CD14-positive monocyte (primary cell): ENCODE measurements at regions not wholly inside any gene's neighbourhood (a gene's known extent, or its start where the extent isn't known, plus 50 kb on each side); places are given as distances from the start of the nearest gene placed in this dataset. TPM values are rescaled to one million over a fixed set of nuclear protein-coding genes. Genes with fewer than 3 reads are reported as not detected.

Experiments used
- DNase-seq, 3 donors: peaks; one replicate each; pipeline ENCODE4 v3.0.0-alpha.2; 2011 to 2022
- H2AFZ ChIP-seq: 2 replicates; pipeline ENCODE4 v1.6.0; 2012; ENCODE audit warnings: mild to moderate bottlenecking, low read depth, low read length, inconsistent platforms; ENCODE audit not compliant: insufficient read depth, poor library complexity, severe bottlenecking
- H3K27ac ChIP-seq, 2 donors: 1 replicate in 1 of 2; 2 replicates in 1 of 2; pipeline ENCODE4 v1.5.1; 2012 to 2013; ENCODE audit warnings: low read length in 2 of 2, control low read depth in 1 of 2, inconsistent platforms in 1 of 2, low read depth in 1 of 2, mild to moderate bottlenecking in 1 of 2
- H3K27me3 ChIP-seq, 2 donors: one replicate each; pipeline versions ENCODE4 v1.6.0 to v1.6.1; 2011 to 2013; ENCODE audit warnings: low read length in 2 of 2; ENCODE audit not compliant: control insufficient read depth in 2 of 2, insufficient read depth in 2 of 2
- H3K36me3 ChIP-seq, 2 donors: replicated peaks in 1 of 2; 1 replicate in 1 of 2; 2 replicates in 1 of 2; pipeline versions ENCODE4 v1.5.1 to v1.6.1; 2012 to 2013; ENCODE audit warnings: low read length in 2 of 2, control low read depth in 1 of 2, inconsistent platforms in 1 of 2, mild to moderate bottlenecking in 1 of 2; ENCODE audit not compliant: insufficient read depth in 2 of 2, control insufficient read depth in 1 of 2
- H3K4me1 ChIP-seq, 2 donors: 1 replicate in 1 of 2; 2 replicates in 1 of 2; pipeline versions ENCODE4 v1.5.1 to v1.6.1; 2012 to 2013; ENCODE audit warnings: low read length in 2 of 2, control low read depth in 1 of 2, inconsistent platforms in 1 of 2, mild to moderate bottlenecking in 1 of 2, moderate library complexity in 1 of 2; ENCODE audit not compliant: insufficient read depth in 2 of 2, control insufficient read depth in 1 of 2
- H3K4me2 ChIP-seq: replicated peaks from 2 replicates; pipeline ENCODE3; 2012; ENCODE audit warnings: low read length, moderate library complexity, mild to moderate bottlenecking; ENCODE audit not compliant: poor library complexity, severe bottlenecking; ENCODE audit errors: extremely low read depth
- H3K4me3 ChIP-seq, 3 experiments: fragments of 200-600 bp in 1 of 3; sonication (generic) in 1 of 3; replicated peaks in 1 of 3; 1 replicate in 2 of 3; 2 replicates in 1 of 3; pipeline ENCODE4 v1.5.1; 2011 to 2013; ENCODE audit warnings: low read length in 3 of 3, mild to moderate bottlenecking in 3 of 3, control low read depth in 2 of 3, low read depth in 2 of 3, inconsistent platforms in 1 of 3, moderate library complexity in 1 of 3
- H3K79me2 ChIP-seq: 2 replicates; pipeline ENCODE4 v1.6.0; 2012; ENCODE audit warnings: mild to moderate bottlenecking, control low read depth, inconsistent platforms, low read length, moderate library complexity; ENCODE audit not compliant: insufficient read depth
- H3K9ac ChIP-seq: 2 replicates; pipeline ENCODE4 v1.6.0; 2017; ENCODE audit warnings: low read length, mild to moderate bottlenecking; ENCODE audit not compliant: insufficient read depth, poor library complexity, severe bottlenecking
- H3K9me3 ChIP-seq, 2 donors: replicated peaks in 1 of 2; 1 replicate in 1 of 2; 2 replicates in 1 of 2; pipeline versions ENCODE4 v1.5.1 to v1.6.1; 2012 to 2013; ENCODE audit warnings: low read length in 2 of 2, control low read depth in 1 of 2; ENCODE audit not compliant: control insufficient read depth in 1 of 2, insufficient read depth in 1 of 2
- H4K20me1 ChIP-seq: 2 replicates; pipeline ENCODE4 v1.6.0; 2012; ENCODE audit warnings: mild to moderate bottlenecking, low read length, control low read depth, moderate library complexity; ENCODE audit not compliant: insufficient read depth
- H3K27ac Mint-ChIP-seq, 7 donors: one replicate each; pipeline ENCODE4 v1.8.0; 2020; ENCODE audit warnings: mild to moderate bottlenecking in 7 of 7, mixed read lengths in 7 of 7, moderate library complexity in 6 of 7, inconsistent platforms in 2 of 7
- H3K27me3 Mint-ChIP-seq, 3 donors: one replicate each; pipeline ENCODE4 v1.8.0; 2021 to 2022; ENCODE audit warnings: low read depth in 3 of 3, mild to moderate bottlenecking in 3 of 3, mixed read lengths in 3 of 3, moderate library complexity in 3 of 3, inconsistent platforms in 1 of 3
- H3K36me3 Mint-ChIP-seq, 2 donors: one replicate each; pipeline ENCODE4 v1.8.0; 2020; ENCODE audit warnings: mixed read lengths in 2 of 2, inconsistent platforms in 1 of 2, mild to moderate bottlenecking in 1 of 2
- H3K4me1 Mint-ChIP-seq: one replicate; pipeline ENCODE4 v1.8.0; 2020; ENCODE audit warnings: mild to moderate bottlenecking, mixed read lengths
- H3K4me3 Mint-ChIP-seq, 2 donors: one replicate each; pipeline ENCODE4 v1.8.0; 2020; ENCODE audit warnings: mild to moderate bottlenecking in 2 of 2, mixed read lengths in 2 of 2, moderate library complexity in 1 of 2
- H3K9me3 Mint-ChIP-seq, 7 donors: one replicate each; pipeline ENCODE4 v1.8.0; 2020 to 2022; ENCODE audit warnings: mixed read lengths in 7 of 7, mild to moderate bottlenecking in 6 of 7, moderate library complexity in 6 of 7, inconsistent platforms in 2 of 7
- CTCF ChIP-seq: fragments of 200-600 bp; IDR thresholded peaks from one replicate; pipeline ENCODE4 v1.8.0; 2022; ENCODE audit warnings: antibody characterized with exemption, mild to moderate bottlenecking
- WGBS: methylation state at CpG from one replicate; pipeline ENCODE4 v1.1.5; 2013; ENCODE audit warnings: missing lambda C conversion rate; ENCODE audit not compliant: insufficient coverage; 5-methylcytosine and 5-hydroxymethylcytosine counted together
- intact Hi-C, 2 donors: fragments of 100-400 bp; cut with micrococcal nuclease; formaldehyde crosslinking; loops; one replicate each; pipeline versions ENCODE4 v1.15.0 to v1.15.1; 2023
- small RNA-seq: library from RNA; depleted of rRNA; stranded (forward); fragments of <200 nt; gene quantifications from one replicate; pipeline ENCODE3, GENCODE V24; 2012; ENCODE audit warnings: low read depth; ENCODE audit not compliant: insufficient read length

GRCh38 chr1:218224101-218224500 lies 61.0 kb upstream of the RRP15 start:
- Histone ChIP-seq H3K36me3 (no peaks in the 10 kb centered on the region), H3K27ac (no peak overlapping the region), H2AFZ (no peak overlapping the region), H3K9me3 (no peaks in the 10 kb centered on the region), H3K4me3 (no peak overlapping the region), H3K27me3 (no peaks in the 10 kb centered on the region), H3K4me1 (no peaks in the 10 kb centered on the region), H3K4me2 (no peak overlapping the region), H4K20me1 (no peaks in the 10 kb centered on the region), H3K9ac (no peak overlapping the region), H3K79me2 (no peaks in the 10 kb centered on the region)
- Mint-ChIP-seq H3K27me3 (peaks cover 0 to 1% (median 0%) of the 10 kb centered on the region in 3 donors), H3K36me3 (no peaks in the 10 kb centered on the region), H3K4me1 (no peaks in the 10 kb centered on the region), H3K27ac (no peak overlapping the region), H3K4me3 (no peak overlapping the region), H3K9me3 (peaks cover 0 to 2% (median 0%) of the 10 kb centered on the region in 7 donors)
- WGBS, result 60% methylated on average over 1 of the region's 1 CpG
- TF ChIP-seq CTCF, result no peak
- intact Hi-C loops, result no loop called here
- no peak for DNase-seq

GRCh38 chr1:218226005-218226404 lies 59.1 kb upstream of the RRP15 start:
- Mint-ChIP-seq H3K9me3 (peaks cover 0 to 2% (median 0%) of the 10 kb centered on the region in 7 donors), H3K27me3 (peaks cover 0 to 3% (median 0%) of the 10 kb centered on the region in 3 donors), H3K27ac (no peak overlapping the region), H3K4me1 (no peaks in the 10 kb centered on the region), H3K4me3 (no peak overlapping the region), H3K36me3 (no peaks in the 10 kb centered on the region)
- no peak for DNase-seq
- 80% methylated on average over 1 of the region's 5 CpGs for WGBS
- TF ChIP-seq CTCF, result no peak
- Histone ChIP-seq H3K27ac (no peak overlapping the region), H3K9me3 (no peaks in the 10 kb centered on the region), H3K4me2 (no peak overlapping the region), H3K27me3 (no peaks in the 10 kb centered on the region), H3K4me3 (no peak overlapping the region), H3K79me2 (no peaks in the 10 kb centered on the region), H3K9ac (no peak overlapping the region), H3K36me3 (no peaks in the 10 kb centered on the region), H4K20me1 (no peaks in the 10 kb centered on the region), H2AFZ (no peak overlapping the region), H3K4me1 (no peaks in the 10 kb centered on the region)
- intact Hi-C loops, result no loop called here

Small RNAs in the stretch of these regions (small RNA-seq; reads per million reads assigned to genes)
- not detected for gene RNU1-141P
